H1 (cell line): ENCODE measurements at regions not wholly inside any gene's neighbourhood (a gene's known extent, or its start where the extent isn't known, plus 50 kb on each side); places are given as distances from the start of the nearest gene placed in this dataset.

ENCODE experiments used
- CTCF ChIA-PET: fragments of 300-600 bp; sonication (Branson Sonifier 250); formaldehyde crosslinking; loops from one replicate; lab custom pipeline; 2021; ENCODE audit not compliant: partially characterized antibody; lab: Charles Lee
- POLR2A ChIA-PET: fragments of 300-600 bp; sonication (Branson Sonifier 250); formaldehyde crosslinking; loops from one replicate; lab custom pipeline; 2021; ENCODE audit warnings: inconsistent platforms; ENCODE audit not compliant: partially characterized antibody; lab: Charles Lee
- DNase-seq, 2 experiments: peaks; one replicate each; pipeline versions ENCODE4 v3.0.0 to v3.0.0-alpha.2; 2010 to 2022; ENCODE audit warnings: low spot score in 2 of 2, low read depth in 1 of 2, mixed read lengths in 1 of 2
- FAIRE-seq: peaks from 2 replicates; lab custom pipeline; 2011; peaks lifted over from hg19 to GRCh38; lab: Jason Lieb, UNC
- H2AFZ ChIP-seq: 2 replicates; pipeline ENCODE4 v1.8.1; 2012; ENCODE audit warnings: low read length, inconsistent platforms
- H2AK5ac ChIP-seq: 2 replicates; pipeline ENCODE4 v1.6.1; 2013; ENCODE audit warnings: low read depth, low read length
- H2BK120ac ChIP-seq: replicated peaks from 2 replicates; pipeline ENCODE3; 2013; ENCODE audit warnings: low read depth, low read length, inconsistent platforms
- H2BK12ac ChIP-seq: 2 replicates; pipeline ENCODE4 v1.6.1; 2013; ENCODE audit warnings: low read depth, low read length
- H2BK15ac ChIP-seq: 2 replicates; pipeline ENCODE4 v1.6.1; 2013; ENCODE audit warnings: low read length
- H2BK20ac ChIP-seq: 2 replicates; pipeline ENCODE4 v1.6.1; 2013; ENCODE audit warnings: low read length
- H2BK5ac ChIP-seq: 2 replicates; pipeline ENCODE4 v1.6.1; 2013; ENCODE audit warnings: low read depth, low read length
- H3K14ac ChIP-seq: 2 replicates; pipeline ENCODE4 v1.6.1; 2013; ENCODE audit warnings: inconsistent platforms; ENCODE audit not compliant: insufficient read length
- H3K18ac ChIP-seq: 2 replicates; pipeline ENCODE4 v1.6.1; 2013; ENCODE audit warnings: low read length; ENCODE audit errors: extremely low read depth
- H3K23ac ChIP-seq: 2 replicates; pipeline ENCODE4 v1.6.1; 2013; ENCODE audit warnings: inconsistent platforms; ENCODE audit not compliant: insufficient read length
- H3K23me2 ChIP-seq: 2 replicates; pipeline ENCODE4 v1.6.1; 2013; ENCODE audit warnings: low read depth, low read length
- H3K27ac ChIP-seq: 2 replicates; pipeline ENCODE4 v1.6.1; 2011; ENCODE audit warnings: low read depth, low read length, inconsistent platforms
- H3K27me3 ChIP-seq, 4 experiments: replicated peaks in 1 of 4; 1 replicate in 1 of 4; 2 replicates in 3 of 4; pipeline versions ENCODE4 v1.6.1 to v1.8.1; 2011 to 2013; ENCODE audit warnings: low read length in 3 of 4, mild to moderate bottlenecking in 3 of 4, inconsistent platforms in 2 of 4, mixed read lengths in 2 of 4, moderate library complexity in 1 of 4; ENCODE audit not compliant: control insufficient read depth in 3 of 4, insufficient read depth in 3 of 4; ENCODE audit errors: extremely low read depth in 1 of 4
- H3K36me3 ChIP-seq, 4 experiments: 2 replicates each; pipeline versions ENCODE4 v1.6.1 to v1.8.1; 2011 to 2013; ENCODE audit warnings: mild to moderate bottlenecking in 4 of 4, low read length in 3 of 4, moderate library complexity in 2 of 4, control low read depth in 1 of 4, inconsistent platforms in 1 of 4; ENCODE audit not compliant: insufficient read depth in 4 of 4, control insufficient read depth in 2 of 4
- H3K4ac ChIP-seq: replicated peaks from 2 replicates; pipeline ENCODE3; 2013; ENCODE audit warnings: low read length, low read depth, mixed read lengths, inconsistent platforms; ENCODE audit not compliant: insufficient read length
- H3K4me1 ChIP-seq, 4 experiments: replicated peaks in 1 of 4; 1 replicate in 1 of 4; 2 replicates in 3 of 4; pipeline versions ENCODE4 v1.6.1 to v1.8.1; 2011 to 2013; ENCODE audit warnings: low read length in 3 of 4, inconsistent platforms in 2 of 4, mixed read lengths in 1 of 4; ENCODE audit not compliant: insufficient read depth in 4 of 4, control insufficient read depth in 3 of 4
- H3K4me2 ChIP-seq, 2 experiments: 2 replicates each; pipeline versions ENCODE4 v1.6.1 to v1.8.1; 2011 to 2013; ENCODE audit warnings: low read depth in 2 of 2, low read length in 2 of 2, control low read depth in 1 of 2, inconsistent platforms in 1 of 2, mild to moderate bottlenecking in 1 of 2; ENCODE audit not compliant: insufficient read depth in 1 of 2
- H3K4me3 ChIP-seq, 4 experiments: fragments of 200-600, 300-600 bp in 1 of 4; sonication (generic), shearing (Covaris generic), sonication (Bioruptor Twin) in 1 of 4; 2 replicates each; pipeline versions ENCODE4 v1.5.1 to v1.8.1; 2011 to 2016; ENCODE audit warnings: low read length in 4 of 4, low read depth in 3 of 4, control low read depth in 2 of 4, inconsistent platforms in 2 of 4, mild to moderate bottlenecking in 2 of 4, mixed read lengths in 1 of 4, moderate library complexity in 1 of 4; ENCODE audit not compliant: insufficient read depth in 2 of 4; ENCODE audit errors: extremely low read depth in 1 of 4
- H3K56ac ChIP-seq: replicated peaks from 2 replicates; pipeline ENCODE3; 2013; ENCODE audit warnings: low read depth, mild to moderate bottlenecking, mixed read lengths, low read length, inconsistent platforms; ENCODE audit not compliant: insufficient read length
- H3K79me1 ChIP-seq: 2 replicates; pipeline ENCODE4 v1.6.1; 2013; ENCODE audit warnings: low read depth, low read length, control low read depth
- H3K79me2 ChIP-seq, 2 experiments: 2 replicates each; pipeline versions ENCODE4 v1.6.1 to v1.8.1; 2012 to 2013; ENCODE audit warnings: low read length in 2 of 2, mild to moderate bottlenecking in 2 of 2, inconsistent platforms in 1 of 2; ENCODE audit not compliant: insufficient read depth in 2 of 2, control insufficient read depth in 1 of 2
- H3K9ac ChIP-seq, 4 experiments: replicated peaks in 1 of 4; 1 replicate in 1 of 4; 2 replicates in 3 of 4; pipeline versions ENCODE4 v1.6.1 to v1.8.1; 2011 to 2013; ENCODE audit warnings: low read depth in 3 of 4, low read length in 3 of 4, control low read depth in 2 of 4, mild to moderate bottlenecking in 2 of 4, moderate library complexity in 2 of 4, inconsistent platforms in 1 of 4; ENCODE audit errors: extremely low read depth in 1 of 4
- H3K9me3 ChIP-seq, 2 experiments: 2 replicates each; pipeline versions ENCODE4 v1.6.1 to v1.8.1; 2012 to 2013; ENCODE audit warnings: mild to moderate bottlenecking in 2 of 2, moderate library complexity in 2 of 2, control low read depth in 1 of 2, inconsistent platforms in 1 of 2, low read depth in 1 of 2, low read length in 1 of 2, mixed read lengths in 1 of 2; ENCODE audit not compliant: insufficient read depth in 2 of 2
- H4K20me1 ChIP-seq, 2 experiments: replicated peaks in 1 of 2; 2 replicates each; pipeline versions ENCODE3 to v1.8.1; 2011 to 2013; ENCODE audit warnings: inconsistent platforms in 2 of 2, low read length in 2 of 2, mild to moderate bottlenecking in 1 of 2; ENCODE audit not compliant: insufficient read depth in 2 of 2, control insufficient read depth in 1 of 2
- H4K5ac ChIP-seq: 2 replicates; pipeline ENCODE4 v1.6.1; 2013; ENCODE audit warnings: low read length, low read depth, mixed read lengths, inconsistent platforms; ENCODE audit not compliant: insufficient read length
- H4K8ac ChIP-seq: 2 replicates; pipeline ENCODE4 v1.8.0; 2013; ENCODE audit warnings: mild to moderate bottlenecking, moderate library complexity, low read length, inconsistent platforms; ENCODE audit not compliant: insufficient read depth; ENCODE audit errors: extremely low read depth
- H4K91ac ChIP-seq: replicated peaks from 2 replicates; pipeline ENCODE3; 2013; ENCODE audit warnings: low read length, mixed read lengths, inconsistent platforms; ENCODE audit not compliant: insufficient read length
- CBX5 ChIP-seq: fragments of 300-800, 300-1000 bp; sonication (generic); IDR thresholded peaks from 2 replicates; pipeline ENCODE4 v1.7.1; 2016; ENCODE audit warnings: antibody characterized with exemption, low read length, low read depth
- GABPA ChIP-seq: IDR thresholded peaks from 2 replicates; pipeline ENCODE4 v1.6.1; 2011; ENCODE audit warnings: mild to moderate bottlenecking, low read length, moderate library complexity, borderline replicate concordance; ENCODE audit not compliant: insufficient read depth
- ZNF274 ChIP-seq: IDR thresholded peaks from 2 replicates; pipeline ENCODE4 v1.7.0; 2012; ENCODE audit warnings: low read length, borderline replicate concordance; ENCODE audit errors: extremely low read depth
- WGBS, 2 experiments: shearing (Covaris generic) in 1 of 2; methylation state at CpG; one replicate each; pipeline versions ENCODE4 v1.1.6 to v1.1.7; 2013 to 2015; ENCODE audit warnings: low lambda C conversion rate in 2 of 2, mixed read lengths in 2 of 2, inconsistent platforms in 1 of 2, low coverage in 1 of 2, missing lambda C conversion rate in 1 of 2; ENCODE audit not compliant: insufficient replicate concordance in 2 of 2, insufficient coverage in 1 of 2, insufficient read length in 1 of 2; ENCODE audit errors: extremely low coverage in 1 of 2, missing lambda C conversion rate in 1 of 2; 5-methylcytosine and 5-hydroxymethylcytosine counted together

DNA sequence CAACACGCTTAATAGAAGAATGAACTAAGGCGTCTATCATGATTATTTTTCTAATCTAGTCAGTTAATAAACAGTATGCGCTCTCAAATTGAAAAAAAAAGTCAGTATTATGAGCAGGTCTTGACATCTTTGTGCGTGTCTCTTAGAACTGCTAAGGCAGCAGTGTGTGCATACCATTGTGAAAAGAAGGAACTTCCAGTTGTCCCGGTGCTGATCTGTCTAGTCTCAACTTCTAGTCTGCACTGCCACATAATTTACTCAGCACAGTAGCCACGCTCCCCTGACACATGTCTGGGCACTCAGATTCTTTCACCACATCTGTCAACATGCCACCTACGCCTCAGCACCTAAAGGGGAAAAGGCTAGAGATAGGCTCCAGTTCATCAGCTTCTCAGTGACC, 61.1 kb upstream of the SPDEF start:
- Histone ChIP-seq H2BK20ac (no peak overlapping the region), H3K9me3 (no peaks in the 10 kb centered on the region), H3K4me1 (no peaks in the 10 kb centered on the region), H4K91ac (no peak overlapping the region), H3K23ac (no peak overlapping the region), H4K20me1 (peaks cover 2 to 9% of the 10 kb centered on the region in 2 experiments), H2BK120ac (no peak overlapping the region), H3K36me3 (no peaks in the 10 kb centered on the region), H2BK15ac (no peak overlapping the region), H3K79me2 (peaks cover 2 to 4% of the 10 kb centered on the region in 2 experiments; a peak in 3 of 4 replicates), H2BK12ac (no peak overlapping the region), H3K27ac (no peak overlapping the region), H3K4ac (no peak overlapping the region), H3K4me2 (no peak overlapping the region), H4K5ac (no peak overlapping the region), H3K56ac (no peak overlapping the region), H3K23me2 (no peaks in the 10 kb centered on the region), H2AK5ac (0 out of 2 replicates have a peak overlapping the region, but pooled peaks have one; percentile 19), H4K8ac (no peak overlapping the region), H3K79me1 (0 out of 2 replicates have a peak, but pooled peaks cover 6% of the 10 kb centered on the region), H3K4me3 (no peak overlapping the region), H3K9ac (no peak overlapping the region), H3K27me3 (no peaks in the 10 kb centered on the region), H3K18ac (no peak overlapping the region), H2AFZ (no peak overlapping the region), H3K14ac (no peak overlapping the region), H2BK5ac (no peak overlapping the region)
- ChIA-PET POLR2A (no interaction called here), CTCF (no interaction called here)
- FAIRE-seq, result no peak
- WGBS, 2 experiments, result 86% methylated on average over 7 of the region's 7 CpGs; no CpG with 5 or more reads in 1 of the 2 experiments
- no peak for DNase-seq
- TF ChIP-seq CBX5, result no peak
- no peak for TF ChIP-seq GABPA
- TF ChIP-seq ZNF274, result no peak
